ENCODE measurements at regions not wholly inside any gene's neighbourhood (a gene's known extent, or its start where the extent isn't known, plus 50 kb on each side); places are given as distances from the start of the nearest gene placed in this dataset.
A peak's percentile ranks its signal among the peaks of the same experiment; 100 is the strongest.
"Not testable (repeated sequence)": the region's sequence is repeated elsewhere in the genome, so short reads cannot be mapped to it uniquely, and the experiment has no call there.

- Mint-ChIP-seq H3K4me1 (no peaks in the 10 kb centered on the region), H3K27me3 (no peaks in the 10 kb centered on the region), H3K36me3 (no peaks in the 10 kb centered on the region), H3K9me3 (no peaks in the 10 kb centered on the region), H3K4me3 (no peak overlapping the region), H3K27ac (no peak overlapping the region)
- H3K27ac ChIP-seq (ENCODE audit: low read length): no peak overlapping the region
- ChIA-PET CTCF (no interaction called here), POLR2A (no interaction called here)
- ATAC-seq (replicated peaks in 1 of 4): no peak
- no peak overlapping the region for H3K4me3 ChIP-seq (ENCODE audit: control insufficient read depth in 1 of 2, extremely low read depth in 1 of 2, low read length in 1 of 2)
- no peaks in the 10 kb centered on the region for H3K4me1 ChIP-seq (ENCODE audit: control insufficient read depth in 1 of 2, extremely low read depth in 1 of 2, insufficient read depth in 2 of 2, low read length in 2 of 2)
- H3K27me3 ChIP-seq (replicated peaks in 1 of 2; ENCODE audit: control insufficient read depth in 2 of 2, extremely low read depth in 1 of 2, insufficient read depth in 2 of 2, low read length in 1 of 2): no peaks in the 10 kb centered on the region
- no peaks in the 10 kb centered on the region for H3K9me3 ChIP-seq
- WGBS (ENCODE audit: insufficient coverage): 83% methylated on average over 7 of the region's 7 CpGs
- no peaks in the 10 kb centered on the region for H3K36me3 ChIP-seq (ENCODE audit: control insufficient read depth in 2 of 2, extremely low read depth in 1 of 2, insufficient read depth in 1 of 2, low read length in 1 of 2)
- no peak for DNase-seq
Observed at GRCh38 chr2:9721344-9721743, 90.5 kb upstream of the YWHAQ start.

DNA sequence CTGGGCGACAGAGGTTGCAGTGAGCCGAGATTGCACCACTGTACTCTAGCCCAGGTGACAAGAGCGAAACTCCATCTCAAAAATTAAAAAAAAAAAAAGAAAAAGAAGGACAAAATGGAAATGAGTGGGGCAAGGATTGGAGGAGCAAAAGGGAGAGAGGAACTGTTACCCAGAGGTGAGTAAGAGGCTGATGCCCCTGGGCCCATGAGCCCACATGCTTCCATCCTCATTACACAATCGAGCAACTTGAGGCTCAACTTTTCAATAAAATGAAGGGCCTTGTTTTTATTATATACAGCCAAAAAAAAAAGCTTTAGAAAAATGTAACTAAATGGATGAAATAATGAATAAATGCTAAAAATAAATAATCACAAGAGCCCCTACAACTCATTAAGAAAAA, 91.7 kb upstream of the YWHAQ start:
- H3K27ac Mint-ChIP-seq: no peak overlapping the region
- CTCF ChIA-PET: no interaction called here
- no peak overlapping the region for H3K27ac ChIP-seq (ENCODE audit: low read length)
- no peaks in the 10 kb centered on the region for H3K9me3 ChIP-seq
- DNase-seq (no peak), ATAC-seq (replicated peaks in 1 of 4) (no peak)
- H3K36me3 Mint-ChIP-seq: no peaks in the 10 kb centered on the region
- no peak overlapping the region for H3K4me3 ChIP-seq (ENCODE audit: control insufficient read depth in 1 of 2, extremely low read depth in 1 of 2, low read length in 1 of 2)
- no peaks in the 10 kb centered on the region for H3K27me3 Mint-ChIP-seq
- no peaks in the 10 kb centered on the region for H3K4me1 ChIP-seq (ENCODE audit: control insufficient read depth in 1 of 2, extremely low read depth in 1 of 2, insufficient read depth in 2 of 2, low read length in 2 of 2)
- H3K4me3 Mint-ChIP-seq: no peak overlapping the region
- WGBS (ENCODE audit: insufficient coverage): no CpG with 5 or more reads among the region's 4 CpGs
- H3K27me3 ChIP-seq (replicated peaks in 1 of 2; ENCODE audit: control insufficient read depth in 2 of 2, extremely low read depth in 1 of 2, insufficient read depth in 2 of 2, low read length in 1 of 2): no peaks in the 10 kb centered on the region
- POLR2A ChIA-PET: no interaction called here
- no peaks in the 10 kb centered on the region for H3K4me1 Mint-ChIP-seq
- H3K36me3 ChIP-seq (ENCODE audit: control insufficient read depth in 2 of 2, extremely low read depth in 1 of 2, insufficient read depth in 1 of 2, low read length in 1 of 2): no peaks in the 10 kb centered on the region
- no peaks in the 10 kb centered on the region for H3K9me3 Mint-ChIP-seq

- H3K27ac Mint-ChIP-seq: no peak overlapping the region
- Histone ChIP-seq H3K4me3 (ENCODE audit: control insufficient read depth in 1 of 2, extremely low read depth in 1 of 2, low read length in 1 of 2) (no peak overlapping the region), H3K36me3 (ENCODE audit: control insufficient read depth in 2 of 2, extremely low read depth in 1 of 2, insufficient read depth in 1 of 2, low read length in 1 of 2) (no peaks in the 10 kb centered on the region), H3K4me1 (ENCODE audit: control insufficient read depth in 1 of 2, extremely low read depth in 1 of 2, insufficient read depth in 2 of 2, low read length in 2 of 2) (no peaks in the 10 kb centered on the region), H3K27me3 (replicated peaks in 1 of 2; ENCODE audit: control insufficient read depth in 2 of 2, extremely low read depth in 1 of 2, insufficient read depth in 2 of 2, low read length in 1 of 2) (no peaks in the 10 kb centered on the region), H3K27ac (ENCODE audit: low read length) (no peak overlapping the region), H3K9me3 (no peaks in the 10 kb centered on the region)
- 92% methylated on average over 11 of the region's 11 CpGs for WGBS (ENCODE audit: insufficient coverage)
- peaks cover 0 to 5% (median 3%) of the 10 kb centered on the region in 3 donors for H3K4me1 Mint-ChIP-seq
- ATAC-seq (replicated peaks in 1 of 4): no peak
- CTCF ChIA-PET: no interaction called here
- POLR2A ChIA-PET: no interaction called here
- H3K4me3 Mint-ChIP-seq: no peak overlapping the region
- H3K27me3 Mint-ChIP-seq: no peaks in the 10 kb centered on the region
- H3K9me3 Mint-ChIP-seq: no peaks in the 10 kb centered on the region
- no peak for DNase-seq
- H3K36me3 Mint-ChIP-seq: no peaks in the 10 kb centered on the region
Observed at GRCh38 chr2:9724565-9724964, 93.8 kb upstream of the YWHAQ start.

- H3K9me3 Mint-ChIP-seq: no peaks in the 10 kb centered on the region
- 90% methylated on average over 14 of the region's 14 CpGs for WGBS (ENCODE audit: insufficient coverage)
- CTCF ChIA-PET: interaction anchor here in 1 of 2 donors (0.6 kb wide), 1 partner anchor 22 kb away, joined by 3 read pairs; no protein-coding TSS in a partner anchor
- DNase-seq (no peak), ATAC-seq (replicated peaks in 1 of 4) (no peak)
- no peak overlapping the region for H3K27ac Mint-ChIP-seq
- Histone ChIP-seq H3K4me3 (ENCODE audit: control insufficient read depth in 1 of 2, extremely low read depth in 1 of 2, low read length in 1 of 2) (no peak overlapping the region), H3K36me3 (ENCODE audit: control insufficient read depth in 2 of 2, extremely low read depth in 1 of 2, insufficient read depth in 1 of 2, low read length in 1 of 2) (no peaks in the 10 kb centered on the region), H3K4me1 (ENCODE audit: control insufficient read depth in 1 of 2, extremely low read depth in 1 of 2, insufficient read depth in 2 of 2, low read length in 2 of 2) (no peaks in the 10 kb centered on the region), H3K9me3 (no peaks in the 10 kb centered on the region), H3K27me3 (replicated peaks in 1 of 2; ENCODE audit: control insufficient read depth in 2 of 2, extremely low read depth in 1 of 2, insufficient read depth in 2 of 2, low read length in 1 of 2) (no peaks in the 10 kb centered on the region), H3K27ac (ENCODE audit: low read length) (no peak overlapping the region)
- no peaks in the 10 kb centered on the region for H3K36me3 Mint-ChIP-seq
- peaks cover 0 to 5% (median 3%) of the 10 kb centered on the region in 3 donors for H3K4me1 Mint-ChIP-seq
- H3K27me3 Mint-ChIP-seq: no peaks in the 10 kb centered on the region
- POLR2A ChIA-PET: no interaction called here
- no peak overlapping the region for H3K4me3 Mint-ChIP-seq
Observed at GRCh38 chr2:9725106-9725505, 94.3 kb upstream of the YWHAQ start.

DNA sequence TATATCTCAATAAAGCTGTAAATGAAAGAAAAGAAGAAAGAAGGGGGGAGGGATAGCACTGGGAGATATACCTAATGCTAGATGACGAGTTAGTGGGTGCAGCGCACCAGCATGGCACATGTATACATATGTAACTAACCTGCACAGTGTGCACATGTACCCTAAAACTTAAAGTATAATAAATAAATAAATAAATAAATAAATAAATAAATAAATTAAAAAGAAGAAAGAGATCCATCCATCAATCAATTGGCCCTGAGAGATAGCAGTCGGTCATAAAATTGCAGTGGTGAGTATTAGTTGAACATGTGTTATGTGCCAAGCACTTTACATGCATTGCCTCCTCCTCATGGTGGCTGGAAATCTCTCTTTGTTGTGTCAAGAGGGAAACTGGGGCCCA, 95.2 kb upstream of the YWHAQ start:
- ATAC-seq (replicated peaks in 1 of 4); H3K36me3 Mint-ChIP-seq; H3K4me3 ChIP-seq (ENCODE audit: control insufficient read depth in 1 of 2, extremely low read depth in 1 of 2, low read length in 1 of 2); H3K27ac Mint-ChIP-seq; H3K9me3 ChIP-seq; POLR2A ChIA-PET; H3K9me3 Mint-ChIP-seq; DNase-seq; H3K36me3 ChIP-seq (ENCODE audit: control insufficient read depth in 2 of 2, extremely low read depth in 1 of 2, insufficient read depth in 1 of 2, low read length in 1 of 2); H3K27me3 Mint-ChIP-seq; H3K4me3 Mint-ChIP-seq; H3K27ac ChIP-seq (ENCODE audit: low read length); H3K4me1 Mint-ChIP-seq; H3K4me1 ChIP-seq (ENCODE audit: control insufficient read depth in 1 of 2, extremely low read depth in 1 of 2, insufficient read depth in 2 of 2, low read length in 2 of 2); H3K27me3 ChIP-seq (replicated peaks in 1 of 2; ENCODE audit: control insufficient read depth in 2 of 2, extremely low read depth in 1 of 2, insufficient read depth in 2 of 2, low read length in 1 of 2): not testable (repeated sequence)
- CTCF ChIA-PET: interaction anchor here in 1 of 2 donors (0.6 kb wide), 1 partner anchor 23 kb away, joined by 3 read pairs; no protein-coding TSS in a partner anchor
- WGBS (ENCODE audit: insufficient coverage): no CpG with 5 or more reads among the region's 3 CpGs

DNA sequence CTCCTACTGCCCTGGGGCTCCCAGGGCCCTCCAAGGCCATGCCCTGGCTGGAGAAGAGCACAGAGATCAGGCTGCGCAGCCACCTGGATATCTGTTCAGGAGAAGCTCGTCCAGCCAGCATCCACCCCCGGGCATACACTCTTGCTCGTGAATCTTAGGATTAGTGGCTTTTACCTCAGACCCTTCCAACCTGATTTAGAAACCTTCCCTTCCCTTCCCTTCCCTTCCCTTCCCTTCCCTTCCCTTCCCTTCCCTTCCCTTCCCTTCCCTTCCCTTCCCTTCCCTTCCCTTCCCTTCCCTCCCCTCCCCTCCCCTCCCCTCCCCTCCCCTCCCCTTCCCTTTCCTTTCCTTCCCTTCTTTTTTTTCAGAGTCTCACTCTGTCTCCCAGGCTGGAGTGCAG, 99.7 kb upstream of the YWHAQ start:
- H3K27ac ChIP-seq (ENCODE audit: low read length); H3K36me3 Mint-ChIP-seq; H3K27me3 Mint-ChIP-seq; POLR2A ChIA-PET; H3K4me3 ChIP-seq (ENCODE audit: control insufficient read depth in 1 of 2, extremely low read depth in 1 of 2, low read length in 1 of 2); H3K27me3 ChIP-seq (replicated peaks in 1 of 2; ENCODE audit: control insufficient read depth in 2 of 2, extremely low read depth in 1 of 2, insufficient read depth in 2 of 2, low read length in 1 of 2); DNase-seq; H3K4me3 Mint-ChIP-seq; CTCF ChIA-PET; H3K36me3 ChIP-seq (ENCODE audit: control insufficient read depth in 2 of 2, extremely low read depth in 1 of 2, insufficient read depth in 1 of 2, low read length in 1 of 2); H3K9me3 ChIP-seq; ATAC-seq (replicated peaks in 1 of 4); H3K4me1 ChIP-seq (ENCODE audit: control insufficient read depth in 1 of 2, extremely low read depth in 1 of 2, insufficient read depth in 2 of 2, low read length in 2 of 2); H3K9me3 Mint-ChIP-seq; H3K27ac Mint-ChIP-seq: not testable (repeated sequence)
- H3K4me1 Mint-ChIP-seq: peaks cover 8 to 14% (median 13%) of the 10 kb centered on the region in 3 donors
- 100% methylated on average over 1 of the region's 4 CpGs for WGBS (ENCODE audit: insufficient coverage)

GRCh38 chr2:9732824-9733223, 102.0 kb upstream of the YWHAQ start:
- H3K27me3 Mint-ChIP-seq: no peaks in the 10 kb centered on the region
- POLR2A ChIA-PET: no interaction called here
- H3K27ac Mint-ChIP-seq: peak overlapping the region in 1 of 2 donors; percentile 15

More at GRCh38 chr2:9732824-9733223, 102.0 kb upstream of the YWHAQ start:
- DNase-seq (no peak), ATAC-seq (replicated peaks in 1 of 4) (no peak)
- H3K4me3 ChIP-seq (ENCODE audit: control insufficient read depth in 1 of 2, extremely low read depth in 1 of 2, low read length in 1 of 2): no peak overlapping the region
- H3K36me3 ChIP-seq (ENCODE audit: control insufficient read depth in 2 of 2, extremely low read depth in 1 of 2, insufficient read depth in 1 of 2, low read length in 1 of 2): no peaks in the 10 kb centered on the region
- H3K4me1 Mint-ChIP-seq: peaks cover 27 to 34% (median 33%) of the 10 kb centered on the region in 3 donors
- WGBS (ENCODE audit: insufficient coverage): 80% methylated on average over 1 of the region's 3 CpGs
- no peak overlapping the region for H3K27ac ChIP-seq (ENCODE audit: low read length)
- peaks cover 11 to 29% of the 10 kb centered on the region in 2 experiments for H3K4me1 ChIP-seq (ENCODE audit: control insufficient read depth in 1 of 2, extremely low read depth in 1 of 2, insufficient read depth in 2 of 2, low read length in 2 of 2)
- CTCF ChIA-PET: no interaction called here
- no peaks in the 10 kb centered on the region for H3K9me3 ChIP-seq
- peaks cover 0 to 8% (median 3%) of the 10 kb centered on the region in 3 donors for H3K9me3 Mint-ChIP-seq
- no peak overlapping the region for H3K4me3 Mint-ChIP-seq
- H3K36me3 Mint-ChIP-seq: peaks cover 3% of the 10 kb centered on the region
- H3K27me3 ChIP-seq (replicated peaks in 1 of 2; ENCODE audit: control insufficient read depth in 2 of 2, extremely low read depth in 1 of 2, insufficient read depth in 2 of 2, low read length in 1 of 2): no peaks in the 10 kb centered on the region
